GM21717 (cell line): ENCODE measurements at regions not wholly inside any gene's neighbourhood (a gene's known extent, or its start where the extent isn't known, plus 50 kb on each side); places are given as distances from the start of the nearest gene placed in this dataset.
"Not testable (repeated sequence)": the region's sequence is repeated elsewhere in the genome, so short reads cannot be mapped to it uniquely, and the experiment has no call there.

ENCODE experiments used
- ATAC-seq: cut with Tn5 transposase; IDR thresholded peaks from one replicate; pipeline ENCODE4 v1.9.1; 2021; ENCODE audit warnings: mild to moderate bottlenecking, moderate library complexity; ENCODE audit not compliant: unreplicated experiment

DNA sequence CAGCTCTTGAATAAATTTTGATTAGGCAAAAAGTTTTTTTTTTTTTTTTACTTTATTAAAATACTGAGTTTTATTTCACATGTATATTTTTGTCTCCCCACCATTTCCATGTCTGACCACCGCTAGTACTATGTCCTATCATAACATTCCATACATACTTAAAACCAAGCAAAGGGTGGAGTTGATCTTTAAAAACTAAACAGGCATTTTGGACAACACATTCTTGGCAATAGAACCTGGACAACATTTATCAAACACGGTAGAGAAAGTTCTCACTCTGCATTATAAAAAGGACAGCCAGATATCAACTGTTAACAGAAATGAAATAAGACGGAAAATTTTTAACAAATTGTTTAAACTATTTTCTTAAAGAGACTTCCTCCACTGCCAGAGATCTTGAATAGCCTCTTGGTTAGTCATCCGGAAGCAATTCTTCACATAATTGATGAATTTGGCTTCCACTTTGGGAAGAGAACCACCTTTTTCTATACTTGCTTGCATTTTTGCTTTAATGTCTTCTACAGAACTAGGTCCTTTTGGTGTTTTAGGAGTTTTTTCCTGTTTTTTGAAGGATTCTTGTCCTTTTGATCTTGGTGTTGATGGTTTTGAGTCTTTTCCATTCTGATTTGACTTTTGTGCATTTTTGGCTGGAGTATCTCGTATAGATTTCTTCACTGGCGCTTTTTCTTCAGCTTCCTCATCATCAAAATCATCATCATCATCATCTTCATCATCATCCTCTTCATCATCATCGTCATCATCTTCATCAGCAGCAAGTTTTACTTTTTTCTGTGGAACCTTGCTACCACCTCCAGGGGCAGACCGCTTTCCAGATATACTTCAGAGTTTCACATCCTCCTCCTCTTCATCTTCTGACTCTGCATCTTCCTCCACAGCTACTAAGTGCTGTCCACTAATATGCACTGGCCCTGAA, 58.7 kb downstream of the POU5F2 start:
- ATAC-seq, result not testable (repeated sequence)

DNA sequence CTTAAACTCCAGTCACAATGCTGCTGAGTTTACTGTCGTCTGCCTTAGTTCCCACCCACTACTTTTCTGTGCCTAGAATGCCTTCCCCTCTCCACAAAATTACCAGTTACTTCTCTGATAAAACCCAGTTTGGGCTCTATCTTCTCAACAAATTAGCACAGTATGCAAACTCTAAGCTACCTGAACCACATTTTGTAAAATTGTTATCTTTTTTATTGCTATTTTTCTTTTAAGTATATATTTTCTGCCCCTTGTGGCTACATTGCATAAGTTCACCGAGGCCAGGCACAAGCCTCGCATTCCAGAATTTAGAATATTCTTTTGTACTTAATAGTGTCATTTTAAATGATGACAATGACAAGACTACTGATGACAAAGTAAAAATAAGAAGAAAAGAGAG, 60.0 kb downstream of the POU5F2 start:
- ATAC-seq, result no peak

DNA sequence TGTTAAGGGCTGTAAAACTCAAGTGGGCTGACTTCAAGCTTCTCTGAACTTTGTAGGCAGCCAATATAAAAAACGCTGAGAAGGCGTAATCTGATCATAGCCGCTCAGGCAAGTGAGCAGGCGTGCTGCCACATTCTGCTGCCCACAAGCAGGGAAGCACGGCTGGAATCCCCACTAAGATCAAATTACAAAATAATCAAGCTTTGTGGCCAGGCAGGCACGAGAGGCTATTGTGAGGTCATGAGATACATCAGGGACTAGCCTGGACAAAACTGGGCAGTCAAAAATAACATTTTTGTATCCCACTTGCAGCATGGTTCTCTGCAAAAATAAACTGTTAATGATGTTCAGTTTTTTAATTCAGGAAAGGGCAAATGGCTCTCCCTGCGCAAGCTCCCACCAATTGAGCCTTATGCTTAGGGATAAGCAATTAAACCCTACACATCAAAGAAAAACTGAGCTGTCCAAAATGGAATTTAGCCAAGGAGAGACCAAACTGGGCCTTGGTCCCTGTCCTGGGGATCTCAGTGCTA, 64.0 kb downstream of the POU5F2 start:
- no peak for ATAC-seq

DNA sequence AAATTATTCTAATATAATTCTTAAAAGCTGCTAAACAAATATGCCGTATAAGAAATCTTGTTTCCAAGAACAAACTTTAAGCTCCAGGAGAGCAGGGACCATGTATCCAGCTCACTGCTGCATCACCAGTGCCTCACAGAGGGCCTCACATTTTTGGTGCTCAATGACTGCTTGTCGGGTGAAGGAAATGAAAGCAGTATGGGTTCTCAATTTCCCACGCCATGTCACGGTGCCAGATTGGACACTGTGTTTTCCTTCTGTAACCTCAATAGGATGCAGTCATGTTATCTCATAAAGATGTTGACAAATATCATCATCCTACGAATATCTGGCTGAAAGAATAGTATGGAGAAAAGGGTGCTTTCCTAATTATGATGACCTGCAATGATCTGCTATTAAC, 64.7 kb downstream of the POU5F2 start:
- ATAC-seq, result no peak

DNA sequence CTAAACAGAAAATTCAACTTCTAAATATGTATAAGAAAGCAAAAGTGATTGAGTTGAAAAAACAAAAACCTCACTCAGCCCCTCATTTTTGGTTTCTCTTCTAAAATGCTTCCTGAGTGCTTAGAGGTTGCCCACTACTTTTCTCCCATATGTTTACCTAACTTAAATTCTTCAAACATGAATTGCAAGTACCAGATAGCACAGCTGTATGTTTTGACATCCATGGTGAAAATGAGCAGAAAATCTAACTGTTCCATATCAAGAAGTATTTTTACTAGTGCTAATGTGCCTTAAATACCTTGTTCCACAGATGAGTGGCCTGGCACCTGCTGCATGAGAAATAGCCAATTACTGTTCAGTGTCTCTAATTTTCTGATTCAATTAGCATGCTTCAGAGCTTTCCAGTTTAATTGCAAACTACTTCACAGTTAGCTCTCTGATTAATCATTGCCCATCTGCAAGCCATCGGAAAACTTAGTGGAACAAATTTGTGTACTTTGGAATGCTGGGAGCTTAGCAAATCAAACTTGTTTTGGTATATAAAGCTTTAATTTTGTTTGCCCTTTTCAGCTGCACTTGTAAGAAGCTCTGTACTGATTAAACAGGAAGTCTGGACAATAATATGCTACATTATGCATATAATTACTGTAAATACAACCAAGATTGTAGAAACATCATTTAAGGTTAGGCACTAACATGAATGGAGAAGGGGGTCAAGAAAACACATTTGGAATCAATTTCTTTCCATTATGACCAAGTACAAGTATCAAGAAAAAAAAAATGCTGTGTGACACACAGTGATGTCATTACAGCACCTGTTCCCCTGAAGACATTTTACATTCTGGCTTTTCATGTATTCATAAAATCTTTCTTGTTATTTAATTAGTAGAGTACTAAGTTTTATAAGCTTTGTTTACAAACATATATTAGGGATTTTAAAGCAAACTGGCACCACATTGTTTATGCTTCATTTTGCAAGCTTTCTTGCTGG, 65.6 kb downstream of the POU5F2 start:
- peak; percentile 77 for ATAC-seq

DNA sequence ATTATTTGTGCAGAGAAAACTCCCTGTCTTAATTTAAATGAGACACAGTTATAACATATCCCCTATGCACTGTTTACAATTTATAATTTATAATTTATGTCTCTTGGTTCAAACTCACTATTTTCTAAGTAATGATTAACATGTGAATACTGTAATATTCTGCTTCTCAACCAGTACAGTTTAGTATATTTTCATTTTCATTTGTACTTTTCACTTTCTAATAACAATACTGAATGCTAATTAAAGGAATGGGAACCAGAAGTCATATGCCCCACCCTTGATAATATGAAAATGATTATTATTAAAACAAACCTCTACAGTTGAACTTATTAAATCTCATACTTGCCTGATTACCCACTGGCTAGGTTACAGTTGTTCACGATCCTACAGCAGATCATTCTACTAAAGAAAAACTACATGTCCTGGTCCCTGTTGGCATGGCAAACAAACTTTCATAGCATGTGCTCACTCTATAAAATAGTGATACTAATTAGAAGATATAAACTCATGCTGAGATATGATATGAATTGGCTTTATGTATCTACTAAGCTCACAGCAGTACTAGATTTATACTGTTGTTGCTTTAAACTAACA, 66.4 kb downstream of the POU5F2 start:
- peak; percentile 51 for ATAC-seq

DNA sequence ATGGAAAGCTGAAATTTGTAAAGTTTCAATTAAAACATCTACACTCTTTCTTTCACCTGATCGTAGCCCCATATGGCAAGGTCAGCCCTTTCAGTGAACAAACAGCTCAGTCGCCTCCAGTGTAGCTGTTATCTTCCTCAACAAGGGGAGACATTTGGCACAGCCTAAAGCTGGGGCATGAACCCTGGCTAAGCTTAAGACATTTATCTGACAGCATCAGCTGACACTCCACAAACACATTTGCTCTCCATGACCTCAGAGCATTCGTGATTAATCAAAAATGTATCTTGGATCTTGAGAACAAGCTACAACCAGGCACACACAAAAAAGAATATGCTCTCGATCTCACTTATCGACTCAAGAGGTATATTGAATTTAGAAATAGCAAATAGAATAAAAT, 67.3 kb downstream of the POU5F2 start:
- ATAC-seq, result no peak

DNA sequence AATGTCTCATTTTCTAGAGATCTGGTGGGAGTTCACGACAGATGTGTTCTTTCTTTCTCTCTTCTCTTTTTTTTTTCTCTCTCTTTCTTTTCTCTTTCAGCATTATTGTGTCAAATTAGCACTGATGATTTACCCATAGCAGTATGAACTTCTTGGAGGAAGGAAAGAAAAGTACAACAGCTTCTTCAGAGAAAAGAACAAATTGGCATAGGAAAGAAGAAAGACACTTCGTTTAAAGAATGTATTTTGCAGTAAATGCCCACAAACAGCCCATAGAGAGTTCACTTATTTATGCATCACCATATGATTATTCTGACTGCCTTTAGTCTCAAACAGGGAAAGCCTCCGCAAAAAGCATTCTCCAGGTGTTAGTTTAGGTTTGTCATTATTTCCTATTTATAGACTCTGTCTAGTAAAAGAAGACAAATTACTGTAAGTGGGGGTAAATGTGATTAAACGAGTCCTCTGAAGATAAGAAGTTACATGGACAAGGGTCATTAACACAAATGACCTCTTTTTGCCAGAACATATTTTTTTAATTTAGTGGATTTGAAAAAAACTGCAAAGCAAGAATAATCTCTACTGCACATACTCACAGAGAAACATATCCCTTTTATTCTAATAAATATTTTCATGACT, 68.0 kb downstream of the POU5F2 start:
- ATAC-seq, result no peak

DNA sequence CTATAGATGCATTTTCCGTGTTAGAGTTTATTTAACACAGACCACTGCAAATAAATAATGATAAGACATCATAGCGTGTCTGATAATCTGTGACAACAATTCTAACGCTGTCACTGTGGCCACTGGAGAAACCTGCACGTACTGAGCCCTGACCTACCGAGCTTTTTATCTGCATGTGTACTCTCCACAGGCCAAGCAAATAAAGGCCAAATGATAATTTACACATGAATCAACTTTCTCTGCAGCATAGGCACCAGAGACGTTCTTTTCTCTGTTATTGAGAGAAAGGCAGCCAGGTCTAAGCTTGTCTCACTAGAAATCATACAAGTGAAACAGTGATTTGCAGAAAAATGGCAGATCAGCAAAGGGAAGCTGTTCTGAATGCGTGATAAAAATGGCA, 75.8 kb downstream of the POU5F2 start:
- no peak for ATAC-seq

DNA sequence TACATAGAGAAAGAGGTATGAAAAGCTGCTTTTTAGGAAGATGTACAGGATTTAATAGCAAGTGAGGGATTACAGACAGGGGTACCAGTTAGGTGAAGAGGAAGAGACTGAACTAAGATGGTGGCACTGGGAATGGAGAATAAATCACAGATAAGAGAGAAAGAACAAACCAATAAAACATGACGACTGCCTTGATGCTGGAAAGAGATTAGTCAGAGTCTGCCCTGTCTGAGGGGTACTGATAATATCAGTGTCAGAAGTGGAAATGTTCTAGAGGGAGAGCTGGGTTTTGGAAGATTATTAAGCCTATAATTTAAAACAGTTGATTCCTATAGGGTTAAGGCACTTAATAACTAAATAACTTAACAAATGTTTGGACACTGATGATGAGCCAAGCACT, 77.7 kb downstream of the NR2F1 start:
- no peak for ATAC-seq

DNA sequence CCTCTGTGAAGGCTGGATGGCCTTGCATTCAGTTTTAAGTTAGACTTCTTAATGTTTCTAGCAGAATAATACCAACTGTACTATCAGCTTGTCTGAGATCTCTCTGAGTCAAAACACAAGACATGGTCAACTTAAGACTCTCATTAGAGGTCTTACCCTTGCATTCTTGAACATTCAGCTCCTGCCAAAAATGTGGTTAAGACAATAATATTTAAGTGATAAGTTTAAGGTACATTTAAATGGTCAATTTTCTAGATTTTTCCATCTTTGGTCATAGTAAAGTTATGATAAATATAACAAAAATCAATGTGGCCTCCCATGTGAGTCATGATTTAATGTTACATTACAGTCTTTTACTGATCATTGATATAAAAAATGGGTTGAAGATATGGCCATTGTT, 75.0 kb downstream of the NR2F1 start:
- no peak for ATAC-seq

DNA sequence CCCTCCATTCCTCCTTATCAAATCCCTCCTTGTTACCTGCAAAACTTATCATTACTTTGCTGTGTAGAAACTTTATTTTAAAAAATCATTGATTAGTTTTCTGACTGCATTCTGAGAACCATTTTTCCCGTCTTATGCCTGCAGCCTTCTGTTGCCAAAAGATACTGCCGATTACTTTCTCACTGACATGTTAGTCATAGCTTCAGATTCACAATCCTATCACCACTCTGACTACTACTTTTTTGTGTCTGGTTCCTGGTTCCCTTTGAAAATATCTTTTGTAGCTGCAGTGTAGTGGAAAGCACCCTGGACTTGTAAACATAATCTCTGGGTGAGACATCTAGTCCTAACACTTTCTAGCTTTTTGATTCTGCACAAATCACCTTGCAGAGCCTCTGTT, 71.7 kb downstream of the NR2F1 start:
- no peak for ATAC-seq

DNA sequence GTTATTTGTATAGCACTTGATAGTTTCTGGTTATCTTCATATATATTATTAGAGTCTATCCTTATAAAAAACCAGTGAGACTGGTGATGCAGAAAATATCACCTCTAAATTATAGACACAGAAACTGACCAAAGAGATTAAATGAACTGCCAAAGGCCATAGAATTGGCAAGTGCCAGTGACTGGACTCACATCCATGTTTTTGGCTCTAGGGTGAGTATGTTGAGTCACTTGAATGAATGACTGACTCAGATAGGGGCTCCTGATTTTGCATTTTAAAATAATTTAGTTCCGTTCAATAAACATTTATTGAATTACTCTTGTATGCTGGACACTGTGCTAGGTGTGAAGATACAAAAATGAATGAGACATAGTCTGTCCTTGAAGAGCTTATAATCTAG, 70.7 kb downstream of the NR2F1 start:
- no peak for ATAC-seq

DNA sequence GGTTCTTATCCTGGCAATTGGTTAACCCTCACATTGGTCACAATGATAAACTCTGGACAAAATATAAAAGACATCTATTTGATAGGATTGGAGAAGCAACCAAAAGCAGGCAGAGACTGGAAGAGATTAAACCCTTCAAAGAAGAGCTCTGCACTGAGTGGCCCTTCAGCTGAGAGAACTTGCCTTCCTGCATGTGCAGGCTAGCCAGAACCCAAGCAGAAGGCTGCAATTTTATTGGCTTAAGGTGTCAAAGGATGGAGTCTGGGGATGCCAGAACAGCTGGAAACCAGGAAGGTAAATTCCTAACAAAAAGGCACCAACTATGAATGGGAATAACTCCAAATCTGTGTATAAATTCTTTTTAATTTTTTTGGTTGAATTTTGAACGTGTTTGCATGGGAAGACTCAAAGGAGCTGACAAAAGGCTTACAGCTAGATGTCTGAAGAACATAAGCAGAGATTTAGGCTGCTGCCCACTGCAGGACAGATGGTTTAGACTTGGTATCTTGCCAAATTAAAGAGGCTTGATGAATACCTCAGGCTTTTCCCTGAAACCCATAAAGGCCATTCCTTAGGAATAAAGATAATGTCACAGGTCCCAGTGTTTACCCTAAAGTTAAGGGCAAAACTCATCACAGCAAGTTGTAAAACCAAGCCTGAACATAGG, 66.3 kb downstream of the NR2F1 start:
- ATAC-seq, result no peak

DNA sequence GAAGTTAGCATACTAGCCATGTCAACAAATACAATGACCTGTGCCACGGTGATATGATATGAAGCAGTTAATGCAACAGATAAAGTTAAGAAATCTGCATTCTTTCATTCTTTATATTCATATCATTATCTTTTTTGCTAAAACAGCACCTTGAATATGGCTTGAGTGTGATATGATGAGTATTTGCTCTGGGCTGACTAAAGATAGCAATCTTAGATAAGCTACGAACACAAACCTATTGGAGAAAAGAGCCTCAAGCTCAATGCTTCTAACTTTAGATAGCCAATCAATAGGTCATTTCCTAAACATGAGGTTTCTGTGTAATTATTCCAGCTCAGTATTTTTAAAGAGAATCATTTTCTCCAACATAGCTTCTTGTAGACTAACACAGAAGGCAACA, 61.7 kb downstream of the NR2F1 start:
- no peak for ATAC-seq
